ENCODE measurements at regions not wholly inside any gene's neighbourhood (a gene's known extent, or its start where the extent isn't known, plus 50 kb on each side); places are given as distances from the start of the nearest gene placed in this dataset.
"Not testable (repeated sequence)": the region's sequence is repeated elsewhere in the genome, so short reads cannot be mapped to it uniquely, and the experiment has no call there.

DNA sequence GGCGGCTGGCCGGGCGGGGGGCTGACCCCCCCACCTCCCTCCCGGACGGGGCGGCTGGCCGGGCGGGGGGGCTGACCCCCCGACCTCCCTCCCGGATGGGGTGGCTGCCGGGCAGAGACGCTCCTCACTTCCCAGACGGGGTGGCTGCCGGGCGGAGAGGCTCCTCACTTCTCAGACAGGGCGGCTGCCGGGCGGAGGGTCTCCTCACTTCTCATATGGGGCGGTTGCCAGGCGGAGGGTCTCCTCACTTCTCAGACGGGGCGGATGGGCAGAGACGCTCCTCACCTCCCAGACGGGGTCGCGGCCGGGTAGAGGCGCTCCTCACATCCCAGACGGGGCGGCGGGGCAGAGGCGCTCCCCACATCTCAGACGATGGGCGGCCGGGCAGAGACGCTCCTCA lies 1025.2 kb upstream of the SEMA6A start:
- TF ChIP-seq, protein P1, sequence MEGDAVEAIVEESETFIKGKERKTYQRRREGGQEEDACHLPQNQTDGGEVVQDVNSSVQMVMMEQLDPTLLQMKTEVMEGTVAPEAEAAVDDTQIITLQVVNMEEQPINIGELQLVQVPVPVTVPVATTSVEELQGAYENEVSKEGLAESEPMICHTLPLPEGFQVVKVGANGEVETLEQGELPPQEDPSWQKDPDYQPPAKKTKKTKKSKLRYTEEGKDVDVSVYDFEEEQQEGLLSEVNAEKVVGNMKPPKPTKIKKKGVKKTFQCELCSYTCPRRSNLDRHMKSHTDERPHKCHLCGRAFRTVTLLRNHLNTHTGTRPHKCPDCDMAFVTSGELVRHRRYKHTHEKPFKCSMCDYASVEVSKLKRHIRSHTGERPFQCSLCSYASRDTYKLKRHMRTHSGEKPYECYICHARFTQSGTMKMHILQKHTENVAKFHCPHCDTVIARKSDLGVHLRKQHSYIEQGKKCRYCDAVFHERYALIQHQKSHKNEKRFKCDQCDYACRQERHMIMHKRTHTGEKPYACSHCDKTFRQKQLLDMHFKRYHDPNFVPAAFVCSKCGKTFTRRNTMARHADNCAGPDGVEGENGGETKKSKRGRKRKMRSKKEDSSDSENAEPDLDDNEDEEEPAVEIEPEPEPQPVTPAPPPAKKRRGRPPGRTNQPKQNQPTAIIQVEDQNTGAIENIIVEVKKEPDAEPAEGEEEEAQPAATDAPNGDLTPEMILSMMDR (optimal IDR thresholded peaks at IDR 0.05 in 1 of 3, IDR thresholded peaks at IDR 0.05 in 1 of 3, conservative IDR thresholded peaks at IDR 0.05 in 1 of 3; ENCODE audit: extremely low read depth in 1 of 3, insufficient read depth in 2 of 3, low read length in 3 of 3): not testable (repeated sequence)
- TF ChIP-seq EZH2 (IDR thresholded peaks at IDR 0.05; ENCODE audit: low read length): not testable (repeated sequence)

All from keratinocyte (primary cell).